ENCODE measurements at regions not wholly inside any gene's neighbourhood (a gene's known extent, or its start where the extent isn't known, plus 50 kb on each side); places are given as distances from the start of the nearest gene placed in this dataset.
A peak's percentile ranks its signal among the peaks of the same experiment; 100 is the strongest.

DNA sequence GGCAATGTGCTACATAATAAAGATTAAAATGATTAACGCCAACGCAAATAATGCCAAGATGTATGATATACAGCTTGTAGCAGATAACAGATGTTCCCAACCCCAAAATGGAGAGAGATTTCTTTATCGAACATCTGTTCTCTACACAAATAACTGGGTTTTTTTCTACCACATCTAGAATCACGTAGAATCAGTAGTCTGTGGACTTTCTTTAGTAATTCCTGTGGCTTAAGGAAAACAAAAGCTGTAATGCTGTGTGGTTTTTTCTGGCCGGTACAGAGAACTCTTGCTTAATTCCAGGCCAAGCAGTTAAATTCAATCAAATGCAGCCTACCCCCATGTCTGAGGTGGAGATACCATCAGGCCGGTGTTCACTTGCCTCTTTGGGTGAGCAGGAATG, 303.4 kb downstream of the FAT3 start:
- Histone ChIP-seq H3K27me3 (replicated peaks) (no peaks in the 10 kb centered on the region), H3K4me3 (ENCODE audit: low read depth, low read length) (no peak overlapping the region), H3K36me3 (replicated peaks) (no peaks in the 10 kb centered on the region), H3K27ac (no peak overlapping the region)
- in situ Hi-C loops (cut with HindIII; ENCODE audit: low pct_ligation_motif_present, low sequenced_read_pairs) = no loop called here
- TF ChIP-seq, protein P1, sequence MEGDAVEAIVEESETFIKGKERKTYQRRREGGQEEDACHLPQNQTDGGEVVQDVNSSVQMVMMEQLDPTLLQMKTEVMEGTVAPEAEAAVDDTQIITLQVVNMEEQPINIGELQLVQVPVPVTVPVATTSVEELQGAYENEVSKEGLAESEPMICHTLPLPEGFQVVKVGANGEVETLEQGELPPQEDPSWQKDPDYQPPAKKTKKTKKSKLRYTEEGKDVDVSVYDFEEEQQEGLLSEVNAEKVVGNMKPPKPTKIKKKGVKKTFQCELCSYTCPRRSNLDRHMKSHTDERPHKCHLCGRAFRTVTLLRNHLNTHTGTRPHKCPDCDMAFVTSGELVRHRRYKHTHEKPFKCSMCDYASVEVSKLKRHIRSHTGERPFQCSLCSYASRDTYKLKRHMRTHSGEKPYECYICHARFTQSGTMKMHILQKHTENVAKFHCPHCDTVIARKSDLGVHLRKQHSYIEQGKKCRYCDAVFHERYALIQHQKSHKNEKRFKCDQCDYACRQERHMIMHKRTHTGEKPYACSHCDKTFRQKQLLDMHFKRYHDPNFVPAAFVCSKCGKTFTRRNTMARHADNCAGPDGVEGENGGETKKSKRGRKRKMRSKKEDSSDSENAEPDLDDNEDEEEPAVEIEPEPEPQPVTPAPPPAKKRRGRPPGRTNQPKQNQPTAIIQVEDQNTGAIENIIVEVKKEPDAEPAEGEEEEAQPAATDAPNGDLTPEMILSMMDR (IDR thresholded peaks at IDR 0.05; ENCODE audit: low read depth, low read length, missing control alignments) = no peak
- DNase-seq = peak; percentile 68

DNA sequence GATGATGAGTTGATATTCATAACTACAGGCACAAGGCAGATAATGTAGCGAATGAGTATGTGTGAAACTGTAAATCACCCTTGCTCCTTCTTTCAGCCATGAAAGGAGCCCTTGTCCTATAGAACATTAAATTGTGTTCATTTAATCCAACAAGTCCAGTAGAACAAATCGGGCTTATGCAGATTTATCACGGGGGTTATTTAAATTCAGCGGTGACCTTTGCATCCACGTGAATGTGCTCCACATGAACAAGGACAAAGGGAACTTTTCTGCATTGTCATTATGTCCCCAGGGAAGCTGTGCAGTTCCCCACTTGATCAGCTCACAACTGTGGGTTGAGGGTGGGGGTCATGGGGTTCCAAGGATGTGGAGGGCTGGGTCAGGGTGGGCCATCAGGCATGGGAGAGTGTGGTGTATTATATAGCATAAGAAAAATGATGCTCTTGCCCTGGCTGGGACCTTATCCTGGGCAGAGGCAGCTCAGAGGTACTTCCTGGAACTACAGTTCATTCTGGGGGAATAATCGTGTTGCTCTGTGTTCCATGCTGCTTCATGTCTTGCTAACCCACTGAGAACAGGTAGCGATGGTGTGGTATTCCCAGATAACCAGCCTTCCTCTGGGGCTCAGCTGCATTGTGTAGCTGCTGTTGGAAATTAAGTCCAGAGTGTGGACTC, 306.6 kb downstream of the FAT3 start:
- H3K4me3 ChIP-seq (ENCODE audit: low read depth, low read length) = no peak overlapping the region
- TF ChIP-seq, protein P1 (IDR thresholded peaks at IDR 0.05; ENCODE audit: low read depth, low read length, missing control alignments) = no peak
- no peak for DNase-seq
- H3K27ac ChIP-seq = no peak overlapping the region
- H3K36me3 ChIP-seq (replicated peaks) = no peaks in the 10 kb centered on the region
- in situ Hi-C loops (cut with HindIII; ENCODE audit: low pct_ligation_motif_present, low sequenced_read_pairs) = no loop called here
- H3K27me3 ChIP-seq (replicated peaks) = no peaks in the 10 kb centered on the region

DNA sequence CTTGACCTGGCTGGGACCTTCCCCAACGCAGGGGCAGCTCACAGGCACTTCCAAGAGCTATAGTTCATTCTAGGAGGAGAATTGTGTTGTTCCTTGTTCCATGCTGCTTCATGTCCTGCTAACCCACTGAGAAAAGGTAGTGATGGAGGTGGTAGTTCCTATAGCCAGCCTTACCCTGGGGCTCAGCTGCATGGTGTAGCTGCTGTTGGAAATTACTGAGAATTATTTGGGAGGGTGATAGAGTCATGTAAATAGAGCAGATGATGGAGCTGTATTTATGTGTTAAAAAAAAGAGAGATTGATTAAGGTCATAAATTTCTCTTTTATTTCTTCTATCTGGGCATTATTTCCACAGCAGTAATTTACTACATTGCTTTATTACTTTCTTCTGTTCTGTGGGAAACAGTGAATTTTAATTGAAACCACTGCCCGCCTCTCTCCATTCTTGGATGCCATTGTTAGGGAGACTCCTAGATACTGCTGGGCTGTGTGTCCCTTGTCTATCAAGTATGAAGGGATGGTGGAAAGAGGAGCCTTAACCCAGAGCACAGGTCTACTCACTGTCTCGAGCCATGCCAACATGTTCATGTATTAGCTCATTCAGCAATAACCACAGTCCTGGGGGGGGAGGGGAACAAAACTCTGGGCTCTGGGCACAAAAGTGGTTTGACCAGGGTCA, 309.2 kb downstream of the FAT3 start:
- no peak for DNase-seq
- TF ChIP-seq, protein P1 (IDR thresholded peaks at IDR 0.05; ENCODE audit: low read depth, low read length, missing control alignments) = no peak
- Histone ChIP-seq H3K4me3 (ENCODE audit: low read depth, low read length) (no peak overlapping the region), H3K36me3 (replicated peaks) (no peaks in the 10 kb centered on the region), H3K27me3 (replicated peaks) (no peaks in the 10 kb centered on the region), H3K27ac (no peak overlapping the region)
- in situ Hi-C loops (cut with HindIII; ENCODE audit: low pct_ligation_motif_present, low sequenced_read_pairs) = no loop called here

DNA sequence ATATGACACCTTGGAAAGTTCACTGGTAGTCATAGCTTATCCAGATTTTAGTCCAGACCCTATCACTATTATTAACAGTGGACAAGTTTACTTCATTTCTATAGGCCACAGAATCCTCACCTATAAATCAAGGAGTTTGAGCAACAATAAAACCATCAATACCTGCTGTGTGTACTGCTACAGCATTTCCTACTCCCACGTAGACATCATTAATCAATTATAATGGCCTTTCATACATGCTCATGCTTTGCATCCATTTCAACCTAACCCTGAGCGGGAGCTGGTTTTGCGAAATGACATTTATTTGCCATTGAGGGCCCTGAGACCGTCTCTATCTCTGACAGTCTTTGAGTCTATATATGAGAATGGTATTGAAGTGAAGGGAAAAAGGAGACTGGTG, 312.3 kb downstream of the FAT3 start:
- Histone ChIP-seq H3K27ac (no peak overlapping the region), H3K36me3 (replicated peaks) (no peaks in the 10 kb centered on the region), H3K4me3 (ENCODE audit: low read depth, low read length) (no peak overlapping the region), H3K27me3 (replicated peaks) (no peaks in the 10 kb centered on the region)
- TF ChIP-seq, protein P1 (IDR thresholded peaks at IDR 0.05; ENCODE audit: low read depth, low read length, missing control alignments) = no peak
- in situ Hi-C loops (cut with HindIII; ENCODE audit: low pct_ligation_motif_present, low sequenced_read_pairs) = no loop called here
- no peak for DNase-seq

DNA sequence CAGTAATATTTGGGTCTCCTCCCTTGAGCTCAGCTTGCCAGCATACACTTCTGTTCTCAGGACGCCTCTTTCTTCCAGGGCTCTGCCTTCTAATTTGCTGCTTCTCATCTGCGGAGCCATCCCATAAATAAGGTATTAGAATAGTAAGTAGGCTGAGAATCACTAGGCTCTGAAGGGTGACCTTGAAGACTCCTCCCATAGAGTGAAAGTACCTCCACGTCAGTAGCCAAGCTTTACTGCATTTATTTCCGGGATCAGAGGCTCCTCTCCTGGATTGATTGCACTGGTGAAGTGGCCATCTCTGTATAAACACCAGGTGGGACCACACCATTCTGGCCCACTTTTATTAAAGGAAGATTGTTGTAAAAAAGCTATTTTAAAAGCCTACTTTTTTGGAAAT, 315.5 kb downstream of the FAT3 start:
- no peak overlapping the region for H3K4me3 ChIP-seq (ENCODE audit: low read depth, low read length)
- TF ChIP-seq, protein P1 (IDR thresholded peaks at IDR 0.05; ENCODE audit: low read depth, low read length, missing control alignments) = no peak
- in situ Hi-C loops (cut with HindIII; ENCODE audit: low pct_ligation_motif_present, low sequenced_read_pairs) = no loop called here
- H3K27ac ChIP-seq = no peak overlapping the region
- no peak for DNase-seq
- no peaks in the 10 kb centered on the region for H3K27me3 ChIP-seq (replicated peaks)
- no peaks in the 10 kb centered on the region for H3K36me3 ChIP-seq (replicated peaks)

Measured in brain microvascular endothelial cell (primary cell).